ENCODE measurements at regions not wholly inside any gene's neighbourhood (a gene's known extent, or its start where the extent isn't known, plus 50 kb on each side); places are given as distances from the start of the nearest gene placed in this dataset.

- TF ChIP-seq POLR2A (IDR thresholded peaks at IDR 0.05; ENCODE audit: low read depth, low read length) (no peak), USF2 (IDR thresholded peaks at IDR 0.05; ENCODE audit: low read depth, low read length) (no peak), RFX5 (IDR thresholded peaks at IDR 0.05; ENCODE audit: low read depth, low read length) (no peak), MXI1 (IDR thresholded peaks at IDR 0.05; ENCODE audit: borderline replicate concordance, low read depth, low read length) (no peak), FOS (IDR thresholded peaks at IDR 0.05; ENCODE audit: low read depth, low read length) (no peak), CHD1 (IDR thresholded peaks at IDR 0.05; ENCODE audit: low read depth, low read length) (no peak), MAFK (IDR thresholded peaks at IDR 0.05; ENCODE audit: low read depth, low read length) (no peak)
- TF ChIP-seq, protein P1, sequence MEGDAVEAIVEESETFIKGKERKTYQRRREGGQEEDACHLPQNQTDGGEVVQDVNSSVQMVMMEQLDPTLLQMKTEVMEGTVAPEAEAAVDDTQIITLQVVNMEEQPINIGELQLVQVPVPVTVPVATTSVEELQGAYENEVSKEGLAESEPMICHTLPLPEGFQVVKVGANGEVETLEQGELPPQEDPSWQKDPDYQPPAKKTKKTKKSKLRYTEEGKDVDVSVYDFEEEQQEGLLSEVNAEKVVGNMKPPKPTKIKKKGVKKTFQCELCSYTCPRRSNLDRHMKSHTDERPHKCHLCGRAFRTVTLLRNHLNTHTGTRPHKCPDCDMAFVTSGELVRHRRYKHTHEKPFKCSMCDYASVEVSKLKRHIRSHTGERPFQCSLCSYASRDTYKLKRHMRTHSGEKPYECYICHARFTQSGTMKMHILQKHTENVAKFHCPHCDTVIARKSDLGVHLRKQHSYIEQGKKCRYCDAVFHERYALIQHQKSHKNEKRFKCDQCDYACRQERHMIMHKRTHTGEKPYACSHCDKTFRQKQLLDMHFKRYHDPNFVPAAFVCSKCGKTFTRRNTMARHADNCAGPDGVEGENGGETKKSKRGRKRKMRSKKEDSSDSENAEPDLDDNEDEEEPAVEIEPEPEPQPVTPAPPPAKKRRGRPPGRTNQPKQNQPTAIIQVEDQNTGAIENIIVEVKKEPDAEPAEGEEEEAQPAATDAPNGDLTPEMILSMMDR (conservative IDR thresholded peaks at IDR 0.05; ENCODE audit: low read depth, low read length) = no peak
Observed at GRCh38 chr2:106573773-106574172, 86.6 kb downstream of the CD8B2 start.

Data from IMR-90 (cell line).